ENCODE measurements at regions not wholly inside any gene's neighbourhood (a gene's known extent, or its start where the extent isn't known, plus 50 kb on each side); places are given as distances from the start of the nearest gene placed in this dataset.

- Histone ChIP-seq H3K27me3 (ENCODE audit: control insufficient read depth, insufficient read depth, low read length) (no peaks in the 10 kb centered on the region), H3K9me3 (ENCODE audit: control insufficient read depth, insufficient read depth, low read length) (no peaks in the 10 kb centered on the region), H3K4me3 (ENCODE audit: insufficient read depth, low read depth, low read length) (no peak overlapping the region), H3K9ac (ENCODE audit: low read depth, low read length) (no peak overlapping the region), H3K4ac (ENCODE audit: low read depth, low read length) (no peak overlapping the region), H2AFZ (replicated peaks; ENCODE audit: low read length, poor library complexity) (no peak overlapping the region), H2BK20ac (ENCODE audit: low read depth, low read length) (no peak overlapping the region), H2AK9ac (replicated peaks; ENCODE audit: low read depth, low read length, poor library complexity) (no peak overlapping the region), H4K91ac (ENCODE audit: insufficient read depth, low read depth, low read length) (no peak overlapping the region), H3K23ac (ENCODE audit: low read depth, low read length) (no peak overlapping the region), H3K9me1 (ENCODE audit: insufficient read depth, low read length) (no peaks in the 10 kb centered on the region), H2BK15ac (ENCODE audit: low read depth, low read length) (no peak overlapping the region), H3K18ac (ENCODE audit: low read depth, low read length) (no peak overlapping the region), H3K56ac (ENCODE audit: extremely low read depth, insufficient read depth, low read length) (no peak overlapping the region), H3K14ac (replicated peaks; ENCODE audit: low read depth, low read length) (no peak overlapping the region), H4K20me1 (ENCODE audit: insufficient read depth, low read length) (no peaks in the 10 kb centered on the region), H3K36me3 (ENCODE audit: control insufficient read depth, insufficient read depth, low read length) (no peaks in the 10 kb centered on the region), H3K4me1 (ENCODE audit: control insufficient read depth, insufficient read depth, low read length) (no peaks in the 10 kb centered on the region), H2BK5ac (ENCODE audit: low read depth, low read length, poor library complexity, severe bottlenecking) (no peak overlapping the region), H3K79me1 (ENCODE audit: low read depth in 1 of 2, low read length in 2 of 2) (no peaks in the 10 kb centered on the region), H4K8ac (ENCODE audit: low read depth in 2 of 2, low read length in 2 of 2) (no peak overlapping the region), H4K5ac (ENCODE audit: low read depth, low read length) (no peak overlapping the region), H3K4me2 (ENCODE audit: low read depth, low read length) (no peak overlapping the region), H2BK120ac (ENCODE audit: low read depth, low read length) (no peak overlapping the region), H2AK5ac (ENCODE audit: low read depth, low read length) (no peak overlapping the region), H3K27ac (ENCODE audit: insufficient read depth, low read length) (no peak overlapping the region)
- intact Hi-C loops (cut with micrococcal nuclease) (no loop called here), in situ Hi-C loops (cut with MboI; ENCODE audit: low sequenced_read_pairs) (no loop called here), dilution Hi-C loops (cut with HindIII; ENCODE audit: low sequenced_read_pairs, unreplicated experiment) (no loop called here)
- POLR2A ChIA-PET (ENCODE audit: unreplicated experiment): no interaction called here
- DNase-seq: peak; percentile 1
- peak; percentile 29; the same call in 1 of the 2 replicates for ATAC-seq (ENCODE audit: low read depth)
- CTCF ChIA-PET: no interaction called here
- TF ChIP-seq BHLHE40 (IDR thresholded peaks at IDR 0.05; ENCODE audit: low read depth, low read length): no peak
- TF ChIP-seq NFE2L2 (IDR thresholded peaks at IDR 0.05; ENCODE audit: low read depth, low read length): no peak
- TF ChIP-seq SMC3 (IDR thresholded peaks at IDR 0.05; ENCODE audit: low read depth, low read length): no peak
- no peak for TF ChIP-seq POLR2A (IDR thresholded peaks at IDR 0.05; ENCODE audit: low read depth, low read length)
- TF ChIP-seq CTCF (conservative IDR thresholded peaks at IDR 0.05; ENCODE audit: low read depth, low read length): peak; percentile 22; the same call in 1 of the 2 replicates
- peak; percentile 30 for TF ChIP-seq RAD21 (IDR thresholded peaks at IDR 0.05; ENCODE audit: low read length)
- no peak for TF ChIP-seq USF2 (IDR thresholded peaks at IDR 0.05; ENCODE audit: low read depth, low read length)
- BruUV-seq (replicated peaks): no TSS peak
- 46% methylated on average over 2 of the region's 3 CpGs; no CpG with 5 or more reads in 1 of the 2 experiments for WGBS, 2 experiments (ENCODE audit: extremely low coverage in 2 of 2, insufficient read length in 1 of 2)
Measured at GRCh38 chrX:80285131-80285773, 135.0 kb upstream of the TENT5D start.
